SH-SY5Y (cell line): ENCODE measurements at regions not wholly inside any gene's neighbourhood (a gene's known extent, or its start where the extent isn't known, plus 50 kb on each side); places are given as distances from the start of the nearest gene placed in this dataset.

Source experiments
- GATA2 ChIP-seq: IDR thresholded peaks from 2 replicates; pipeline ENCODE4 v1.6.1; 2011; ENCODE audit warnings: mild to moderate bottlenecking, low read depth, low read length
- GATA3 ChIP-seq: IDR thresholded peaks from 2 replicates; pipeline ENCODE4 v1.6.1; 2011; ENCODE audit warnings: low read depth, mild to moderate bottlenecking, low read length, moderate library complexity

GRCh38 chr3:150269526-150269925, 138.6 kb upstream of the TSC22D2 start:
- TF ChIP-seq GATA2, result no peak
- no peak for TF ChIP-seq GATA3

GRCh38 chr3:150268426-150269391, 139.4 kb upstream of the TSC22D2 start:
- TF ChIP-seq GATA3, result no peak
- TF ChIP-seq GATA2, result no peak

GRCh38 chr3:150267288-150267687, 140.8 kb upstream of the TSC22D2 start:
- TF ChIP-seq GATA2 (no peak), GATA3 (no peak)

GRCh38 chr3:150265305-150265704, 142.8 kb upstream of the TSC22D2 start:
- TF ChIP-seq GATA3 (no peak), GATA2 (no peak)

GRCh38 chr3:150264561-150265279, 143.4 kb upstream of the TSC22D2 start:
- TF ChIP-seq GATA2 (no peak), GATA3 (no peak)

GRCh38 chr3:150261958-150262357, 146.1 kb upstream of the TSC22D2 start:
- TF ChIP-seq GATA2, result no peak
- no peak for TF ChIP-seq GATA3

GRCh38 chr3:150261418-150261817, 146.7 kb upstream of the TSC22D2 start:
- TF ChIP-seq GATA3, result no peak
- no peak for TF ChIP-seq GATA2

- TF ChIP-seq GATA2, result no peak
- no peak for TF ChIP-seq GATA3
Observed at GRCh38 chr3:150260398-150260710, 147.7 kb upstream of the TSC22D2 start.

GRCh38 chr3:150259526-150260397, 148.3 kb upstream of the TSC22D2 start:
- TF ChIP-seq GATA3 (no peak), GATA2 (no peak)

- TF ChIP-seq GATA2, result no peak
- TF ChIP-seq GATA3, result no peak
Observed at GRCh38 chr3:150256782-150257181, 151.3 kb upstream of the TSC22D2 start.

GRCh38 chr3:150256318-150256717, 151.8 kb upstream of the TSC22D2 start:
- no peak for TF ChIP-seq GATA3
- TF ChIP-seq GATA2, result no peak

- no peak for TF ChIP-seq GATA3
- TF ChIP-seq GATA2, result no peak
Observed at GRCh38 chr3:150255826-150256225, 152.3 kb upstream of the TSC22D2 start.

- TF ChIP-seq GATA3 (no peak), GATA2 (no peak)
Observed at GRCh38 chr3:150255413-150255812, 152.7 kb upstream of the TSC22D2 start.

- TF ChIP-seq GATA3, result no peak
- TF ChIP-seq GATA2, result no peak
Observed at GRCh38 chr3:150254309-150254708, 153.8 kb upstream of the TSC22D2 start.

- TF ChIP-seq GATA2 (no peak), GATA3 (no peak)
Observed at GRCh38 chr3:150253622-150254021, 154.5 kb upstream of the TSC22D2 start.
